ENCODE measurements at regions not wholly inside any gene's neighbourhood (a gene's known extent, or its start where the extent isn't known, plus 50 kb on each side); places are given as distances from the start of the nearest gene placed in this dataset.

GRCh38 chr3:76754247-76754646, 285.7 kb upstream of the ROBO2 start:
- H3K79me2 ChIP-seq (ENCODE audit: low read depth) = no peaks in the 10 kb centered on the region
- H3K4me2 ChIP-seq = no peak overlapping the region
- no peaks in the 10 kb centered on the region for H3F3A ChIP-seq (ENCODE audit: insufficient read depth, low read depth)
- H3K4me3 ChIP-seq = no peak overlapping the region
- no peak overlapping the region for H3K27ac ChIP-seq
- BruUV-seq (replicated peaks) = no TSS peak
- no peaks in the 10 kb centered on the region for H3K9me3 ChIP-seq (ENCODE audit: insufficient read depth, low read depth)
- H4K20me1 ChIP-seq (ENCODE audit: insufficient read depth) = no peaks in the 10 kb centered on the region
- POLR2A ChIA-PET (ENCODE audit: unreplicated experiment) = no interaction called here
- no peaks in the 10 kb centered on the region; the same call in 1 of the 2 replicates for H3K9me2 ChIP-seq (ENCODE audit: insufficient read depth)
- no peak for TF ChIP-seq CTCF (conservative IDR thresholded peaks at IDR 0.05)
- no peak for TF ChIP-seq EZH2 (IDR thresholded peaks at IDR 0.05; ENCODE audit: low read depth)
- no peaks in the 10 kb centered on the region for H3K27me3 ChIP-seq (ENCODE audit: insufficient read depth, low read depth)
- H3K36me3 ChIP-seq (ENCODE audit: low read depth) = no peaks in the 10 kb centered on the region
- intact Hi-C loops (cut with micrococcal nuclease; ENCODE audit: unreplicated experiment) = no loop called here
- no peak overlapping the region for H2AFZ ChIP-seq
- H3K4me1 ChIP-seq (replicated peaks; ENCODE audit: insufficient read depth) = no peaks in the 10 kb centered on the region
- no peak for DNase-seq
- CTCF ChIA-PET = no interaction called here

- ChIA-PET POLR2A (ENCODE audit: unreplicated experiment) (no interaction called here), CTCF (no interaction called here)
- no peaks in the 10 kb centered on the region for H4K20me1 ChIP-seq (ENCODE audit: insufficient read depth)
- BruUV-seq (replicated peaks) = no TSS peak
- no peaks in the 10 kb centered on the region for H3F3A ChIP-seq (ENCODE audit: insufficient read depth, low read depth)
- H3K36me3 ChIP-seq (ENCODE audit: low read depth) = no peaks in the 10 kb centered on the region
- H3K4me1 ChIP-seq (replicated peaks; ENCODE audit: insufficient read depth) = no peaks in the 10 kb centered on the region
- H3K9me3 ChIP-seq (ENCODE audit: insufficient read depth, low read depth) = no peaks in the 10 kb centered on the region
- H3K4me2 ChIP-seq = no peak overlapping the region
- TF ChIP-seq EZH2 (IDR thresholded peaks at IDR 0.05; ENCODE audit: low read depth) (no peak), CTCF (conservative IDR thresholded peaks at IDR 0.05) (no peak)
- no peak overlapping the region for H3K27ac ChIP-seq
- H3K79me2 ChIP-seq (ENCODE audit: low read depth) = no peaks in the 10 kb centered on the region
- no peak for DNase-seq
- no peak overlapping the region for H3K4me3 ChIP-seq
- intact Hi-C loops (cut with micrococcal nuclease; ENCODE audit: unreplicated experiment) = no loop called here
- no peak overlapping the region for H2AFZ ChIP-seq
- H3K9me2 ChIP-seq (ENCODE audit: insufficient read depth) = no peaks in the 10 kb centered on the region; the same call in 1 of the 2 replicates
- H3K27me3 ChIP-seq (ENCODE audit: insufficient read depth, low read depth) = no peaks in the 10 kb centered on the region
These were observed 283.3 kb upstream of the ROBO2 start for GRCh38 chr3:76756577-76756976.

GRCh38 chr3:76760336-76760735, 279.6 kb upstream of the ROBO2 start:
- no peak overlapping the region for H3K27ac ChIP-seq
- no peaks in the 10 kb centered on the region; the same call in 1 of the 2 replicates for H3K9me2 ChIP-seq (ENCODE audit: insufficient read depth)
- no peaks in the 10 kb centered on the region for H3K36me3 ChIP-seq (ENCODE audit: low read depth)
- no peak overlapping the region for H3K4me3 ChIP-seq
- H3K79me2 ChIP-seq (ENCODE audit: low read depth) = no peaks in the 10 kb centered on the region
- intact Hi-C loops (cut with micrococcal nuclease; ENCODE audit: unreplicated experiment) = no loop called here
- no peaks in the 10 kb centered on the region for H3F3A ChIP-seq (ENCODE audit: insufficient read depth, low read depth)
- ChIA-PET CTCF (no interaction called here), POLR2A (ENCODE audit: unreplicated experiment) (no interaction called here)
- no peaks in the 10 kb centered on the region for H4K20me1 ChIP-seq (ENCODE audit: insufficient read depth)
- no TSS peak for BruUV-seq (replicated peaks)
- no peaks in the 10 kb centered on the region for H3K4me1 ChIP-seq (replicated peaks; ENCODE audit: insufficient read depth)
- TF ChIP-seq EZH2 (IDR thresholded peaks at IDR 0.05; ENCODE audit: low read depth) (no peak), CTCF (conservative IDR thresholded peaks at IDR 0.05) (no peak)
- no peak overlapping the region for H2AFZ ChIP-seq
- H3K9me3 ChIP-seq (ENCODE audit: insufficient read depth, low read depth) = no peaks in the 10 kb centered on the region
- H3K27me3 ChIP-seq (ENCODE audit: insufficient read depth, low read depth) = no peaks in the 10 kb centered on the region
- H3K4me2 ChIP-seq = no peak overlapping the region
- no peak for DNase-seq

Measured in PC-9 (cell line).